ENCODE measurements at regions not wholly inside any gene's neighbourhood (a gene's known extent, or its start where the extent isn't known, plus 50 kb on each side); places are given as distances from the start of the nearest gene placed in this dataset.

- Histone ChIP-seq H3K27me3 (no peaks in the 10 kb centered on the region), H3K27ac (no peak overlapping the region), H3K36me3 (no peaks in the 10 kb centered on the region), H3K4me3 (no peak overlapping the region), H3K9me3 (no peaks in the 10 kb centered on the region), H3K4me1 (no peaks in the 10 kb centered on the region)
- intact Hi-C loops (cut with DNase I), result no loop called here
- TF ChIP-seq POLR2A (IDR thresholded peaks at IDR 0.05), result no peak
- TF ChIP-seq POLR2AphosphoS5 (IDR thresholded peaks at IDR 0.05; ENCODE audit: insufficient read depth in 1 of 2, low read depth in 1 of 2), result no peak
- TF ChIP-seq, protein P1, sequence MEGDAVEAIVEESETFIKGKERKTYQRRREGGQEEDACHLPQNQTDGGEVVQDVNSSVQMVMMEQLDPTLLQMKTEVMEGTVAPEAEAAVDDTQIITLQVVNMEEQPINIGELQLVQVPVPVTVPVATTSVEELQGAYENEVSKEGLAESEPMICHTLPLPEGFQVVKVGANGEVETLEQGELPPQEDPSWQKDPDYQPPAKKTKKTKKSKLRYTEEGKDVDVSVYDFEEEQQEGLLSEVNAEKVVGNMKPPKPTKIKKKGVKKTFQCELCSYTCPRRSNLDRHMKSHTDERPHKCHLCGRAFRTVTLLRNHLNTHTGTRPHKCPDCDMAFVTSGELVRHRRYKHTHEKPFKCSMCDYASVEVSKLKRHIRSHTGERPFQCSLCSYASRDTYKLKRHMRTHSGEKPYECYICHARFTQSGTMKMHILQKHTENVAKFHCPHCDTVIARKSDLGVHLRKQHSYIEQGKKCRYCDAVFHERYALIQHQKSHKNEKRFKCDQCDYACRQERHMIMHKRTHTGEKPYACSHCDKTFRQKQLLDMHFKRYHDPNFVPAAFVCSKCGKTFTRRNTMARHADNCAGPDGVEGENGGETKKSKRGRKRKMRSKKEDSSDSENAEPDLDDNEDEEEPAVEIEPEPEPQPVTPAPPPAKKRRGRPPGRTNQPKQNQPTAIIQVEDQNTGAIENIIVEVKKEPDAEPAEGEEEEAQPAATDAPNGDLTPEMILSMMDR (IDR thresholded peaks at IDR 0.05), result no peak
- DNase-seq (ENCODE audit: extremely low spot score in 2 of 2), result no peak
These were observed 325.7 kb downstream of the CNTN3 start for GRCh38 chr3:74288761-74289160.

DNA sequence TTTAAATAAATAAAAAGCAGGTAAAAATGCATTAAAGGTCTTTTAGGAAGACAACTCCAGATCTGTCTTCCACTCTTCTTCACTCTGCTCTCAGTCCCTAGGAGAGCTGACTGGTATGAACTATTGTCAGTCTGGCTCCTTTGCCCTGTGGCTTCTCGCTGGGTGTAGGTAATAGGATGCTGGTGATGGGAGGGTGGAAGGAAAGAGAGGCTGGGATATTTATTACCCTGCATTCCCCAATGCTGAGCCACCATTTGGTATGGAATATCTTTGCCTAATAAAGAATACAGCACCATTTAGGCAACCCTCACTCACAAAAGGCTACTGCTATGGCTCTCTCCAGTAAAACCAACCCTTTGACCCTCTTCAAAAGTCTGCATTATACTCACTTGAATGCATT, 326.9 kb downstream of the CNTN3 start:
- Histone ChIP-seq H3K36me3 (no peaks in the 10 kb centered on the region), H3K27ac (no peak overlapping the region), H3K4me3 (no peak overlapping the region), H3K9me3 (no peaks in the 10 kb centered on the region), H3K4me1 (no peaks in the 10 kb centered on the region), H3K27me3 (no peaks in the 10 kb centered on the region)
- no peak for TF ChIP-seq POLR2A (IDR thresholded peaks at IDR 0.05)
- TF ChIP-seq POLR2AphosphoS5 (IDR thresholded peaks at IDR 0.05; ENCODE audit: insufficient read depth in 1 of 2, low read depth in 1 of 2), result no peak
- TF ChIP-seq, protein P1 (IDR thresholded peaks at IDR 0.05), result no peak
- intact Hi-C loops (cut with DNase I), result no loop called here
- no peak for DNase-seq (ENCODE audit: extremely low spot score in 2 of 2)

GRCh38 chr3:74282202-74282601, 332.3 kb downstream of the CNTN3 start:
- no peak for DNase-seq (ENCODE audit: extremely low spot score in 2 of 2)
- H3K27ac ChIP-seq, result no peak overlapping the region
- intact Hi-C loops (cut with DNase I), result no loop called here
- no peaks in the 10 kb centered on the region for H3K4me1 ChIP-seq
- no peaks in the 10 kb centered on the region for H3K27me3 ChIP-seq
- H3K4me3 ChIP-seq, result no peak overlapping the region
- H3K9me3 ChIP-seq, result no peaks in the 10 kb centered on the region
- H3K36me3 ChIP-seq, result no peaks in the 10 kb centered on the region
- TF ChIP-seq POLR2AphosphoS5 (IDR thresholded peaks at IDR 0.05; ENCODE audit: insufficient read depth in 1 of 2, low read depth in 1 of 2) (no peak), POLR2A (IDR thresholded peaks at IDR 0.05) (no peak)
- TF ChIP-seq, protein P1 (IDR thresholded peaks at IDR 0.05), result no peak

- no peak overlapping the region for H3K4me3 ChIP-seq
- DNase-seq (ENCODE audit: extremely low spot score in 2 of 2), result no peak
- H3K4me1 ChIP-seq, result no peaks in the 10 kb centered on the region
- no peaks in the 10 kb centered on the region for H3K9me3 ChIP-seq
- no peaks in the 10 kb centered on the region for H3K27me3 ChIP-seq
- no peak overlapping the region for H3K27ac ChIP-seq
- H3K36me3 ChIP-seq, result no peaks in the 10 kb centered on the region
- intact Hi-C loops (cut with DNase I), result no loop called here
- TF ChIP-seq POLR2AphosphoS5 (IDR thresholded peaks at IDR 0.05; ENCODE audit: insufficient read depth in 1 of 2, low read depth in 1 of 2), result no peak
- no peak for TF ChIP-seq POLR2A (IDR thresholded peaks at IDR 0.05)
- TF ChIP-seq, protein P1 (IDR thresholded peaks at IDR 0.05), result no peak
These were observed 332.8 kb downstream of the CNTN3 start for GRCh38 chr3:74281705-74282104.

DNA sequence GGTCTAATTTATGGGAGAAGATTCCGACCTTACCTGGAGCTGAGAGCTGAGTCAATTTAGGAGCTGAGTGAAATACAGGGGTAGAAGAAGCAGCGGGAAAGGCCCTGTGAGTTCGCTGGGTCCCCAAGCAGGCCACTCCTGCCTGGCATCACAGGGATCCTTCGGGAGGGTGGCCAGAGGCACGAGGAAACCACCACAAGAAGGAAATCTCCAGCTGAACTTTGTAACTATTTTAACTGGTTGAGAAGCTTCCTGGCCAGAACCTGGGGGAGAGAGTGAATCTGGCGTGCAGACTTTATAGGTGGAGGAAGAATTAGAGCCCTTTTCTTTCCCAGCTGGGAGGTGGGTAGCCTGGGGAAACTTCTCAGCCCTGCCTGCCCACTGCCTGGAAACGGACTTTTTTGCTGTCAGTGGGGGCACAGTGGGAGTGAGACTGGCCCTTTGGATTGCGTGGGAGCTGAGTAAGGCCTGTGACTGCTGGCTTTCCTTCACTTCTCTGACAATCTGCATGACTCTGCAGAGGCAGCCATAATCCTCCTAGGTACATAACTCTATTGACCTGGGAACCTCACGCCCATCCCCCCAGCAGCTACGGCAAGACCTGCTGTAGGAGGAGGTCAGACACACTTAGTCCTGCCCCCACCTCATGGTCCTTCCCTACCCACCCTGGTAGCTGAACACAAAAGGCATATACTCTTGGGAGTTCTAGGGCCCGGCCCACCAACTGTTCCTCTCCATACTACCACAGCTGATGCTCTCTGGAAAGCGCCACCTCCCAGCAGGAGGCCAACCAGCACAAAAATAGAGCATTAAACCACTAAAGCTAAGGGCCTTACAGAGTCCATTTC, 340.7 kb downstream of the CNTN3 start:
- intact Hi-C loops (cut with DNase I), result no loop called here
- Histone ChIP-seq H3K27ac (no peak overlapping the region), H3K4me3 (no peak overlapping the region), H3K9me3 (no peaks in the 10 kb centered on the region), H3K27me3 (no peaks in the 10 kb centered on the region), H3K4me1 (no peaks in the 10 kb centered on the region), H3K36me3 (no peaks in the 10 kb centered on the region)
- no peak for TF ChIP-seq POLR2AphosphoS5 (IDR thresholded peaks at IDR 0.05; ENCODE audit: insufficient read depth in 1 of 2, low read depth in 1 of 2)
- TF ChIP-seq, protein P1 (IDR thresholded peaks at IDR 0.05), result no peak
- no peak for TF ChIP-seq POLR2A (IDR thresholded peaks at IDR 0.05)
- DNase-seq (ENCODE audit: extremely low spot score in 2 of 2), result no peak

All from vagina (tissue), 2 donors.